Type B pancreatic cell (in vitro differentiated cells): ENCODE measurements at regions not wholly inside any gene's neighbourhood (a gene's known extent, or its start where the extent isn't known, plus 50 kb on each side); places are given as distances from the start of the nearest gene placed in this dataset.

Experiments used
- DNase-seq: peaks from one replicate; pipeline ENCODE4 v3.0.0; 2021; ENCODE audit warnings: mixed read lengths; ENCODE audit not compliant: unreplicated experiment; ENCODE audit errors: extremely low spot score
- H3K27ac Mint-ChIP-seq: 2 replicates; pipeline ENCODE4 v1.8.0; 2021; ENCODE audit warnings: mild to moderate bottlenecking, mixed read lengths
- H3K27me3 Mint-ChIP-seq: 2 replicates; pipeline ENCODE4 v1.8.0; 2021; ENCODE audit warnings: mixed read lengths
- H3K36me3 Mint-ChIP-seq: 2 replicates; pipeline ENCODE4 v1.8.0; 2021; ENCODE audit warnings: mixed read lengths
- H3K4me1 Mint-ChIP-seq: one replicate; pipeline ENCODE4 v1.8.0; 2021; ENCODE audit warnings: mixed read lengths; ENCODE audit not compliant: unreplicated experiment
- H3K4me3 Mint-ChIP-seq: 2 replicates; pipeline ENCODE4 v1.8.0; 2021; ENCODE audit warnings: mild to moderate bottlenecking, mixed read lengths
- H3K9me3 Mint-ChIP-seq: 2 replicates; pipeline ENCODE4 v1.8.0; 2021; ENCODE audit warnings: mixed read lengths
- TF ChIP-seq, protein P1 (sequence below): fragments of 200-600 bp; sonication (generic); conservative IDR thresholded peaks from 2 replicates; pipeline ENCODE4 v1.5.0; 2021; ENCODE audit warnings: antibody characterized with exemption, mild to moderate bottlenecking

DNA sequence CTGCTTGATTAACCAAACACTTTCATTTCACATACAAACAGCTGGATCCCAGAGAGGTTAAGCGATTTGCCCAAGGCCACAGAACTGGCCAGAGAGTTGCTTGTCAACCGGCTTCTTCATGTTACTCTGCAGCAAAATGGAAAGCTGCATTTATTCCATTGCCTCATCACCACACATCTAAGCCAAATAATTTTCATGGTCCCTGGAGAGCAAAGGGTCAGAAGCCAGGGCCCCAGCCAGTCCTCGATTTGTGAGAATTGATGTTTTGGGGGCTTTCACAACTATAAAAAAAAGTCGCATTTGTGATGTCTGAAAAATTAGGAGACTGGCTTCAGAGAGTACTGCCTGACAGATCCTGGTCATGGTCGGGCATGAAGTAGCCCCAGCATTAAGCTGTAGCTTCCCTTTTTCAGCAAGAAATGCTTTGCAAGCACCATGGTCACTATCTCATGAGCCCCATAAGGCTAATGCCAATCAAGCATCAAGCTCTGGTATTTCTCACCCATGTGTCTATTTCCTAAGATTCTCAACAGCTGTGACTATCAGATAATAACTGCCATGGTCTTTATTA is 95.8 kb downstream of the BANF2 start:
- Mint-ChIP-seq H3K27ac (no peak overlapping the region), H3K27me3 (no peaks in the 10 kb centered on the region), H3K4me1 (peaks cover 5% of the 10 kb centered on the region), H3K36me3 (no peaks in the 10 kb centered on the region), H3K9me3 (peaks cover 10% of the 10 kb centered on the region), H3K4me3 (peak overlapping the region; percentile 25)
- TF ChIP-seq, protein P1, sequence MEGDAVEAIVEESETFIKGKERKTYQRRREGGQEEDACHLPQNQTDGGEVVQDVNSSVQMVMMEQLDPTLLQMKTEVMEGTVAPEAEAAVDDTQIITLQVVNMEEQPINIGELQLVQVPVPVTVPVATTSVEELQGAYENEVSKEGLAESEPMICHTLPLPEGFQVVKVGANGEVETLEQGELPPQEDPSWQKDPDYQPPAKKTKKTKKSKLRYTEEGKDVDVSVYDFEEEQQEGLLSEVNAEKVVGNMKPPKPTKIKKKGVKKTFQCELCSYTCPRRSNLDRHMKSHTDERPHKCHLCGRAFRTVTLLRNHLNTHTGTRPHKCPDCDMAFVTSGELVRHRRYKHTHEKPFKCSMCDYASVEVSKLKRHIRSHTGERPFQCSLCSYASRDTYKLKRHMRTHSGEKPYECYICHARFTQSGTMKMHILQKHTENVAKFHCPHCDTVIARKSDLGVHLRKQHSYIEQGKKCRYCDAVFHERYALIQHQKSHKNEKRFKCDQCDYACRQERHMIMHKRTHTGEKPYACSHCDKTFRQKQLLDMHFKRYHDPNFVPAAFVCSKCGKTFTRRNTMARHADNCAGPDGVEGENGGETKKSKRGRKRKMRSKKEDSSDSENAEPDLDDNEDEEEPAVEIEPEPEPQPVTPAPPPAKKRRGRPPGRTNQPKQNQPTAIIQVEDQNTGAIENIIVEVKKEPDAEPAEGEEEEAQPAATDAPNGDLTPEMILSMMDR, result no peak
- DNase-seq, result no peak

DNA sequence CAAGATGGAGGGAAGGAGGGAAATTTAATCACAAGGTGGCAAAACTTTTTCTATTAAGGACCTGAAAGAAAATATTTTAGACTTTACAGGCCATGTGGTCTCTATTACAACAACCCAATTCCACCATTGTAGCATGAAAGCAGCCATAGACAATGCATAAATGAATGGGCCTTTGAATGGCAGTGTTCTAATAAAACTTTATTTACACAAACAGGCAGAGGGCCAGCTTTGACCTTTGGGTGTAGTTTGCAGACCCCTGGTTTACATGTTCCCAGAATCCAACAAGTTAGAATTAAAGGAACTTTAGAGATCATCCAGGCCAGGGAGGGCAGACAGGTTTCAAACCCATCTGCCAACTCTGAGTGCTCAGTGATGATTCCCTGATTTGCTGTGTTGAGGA is 95.2 kb downstream of the BANF2 start:
- Mint-ChIP-seq H3K9me3 (peaks cover 10% of the 10 kb centered on the region), H3K4me1 (peaks cover 5% of the 10 kb centered on the region), H3K4me3 (peak overlapping the region; percentile 25), H3K27ac (no peak overlapping the region), H3K27me3 (no peaks in the 10 kb centered on the region), H3K36me3 (no peaks in the 10 kb centered on the region)
- TF ChIP-seq, protein P1, result no peak
- DNase-seq, result no peak

DNA sequence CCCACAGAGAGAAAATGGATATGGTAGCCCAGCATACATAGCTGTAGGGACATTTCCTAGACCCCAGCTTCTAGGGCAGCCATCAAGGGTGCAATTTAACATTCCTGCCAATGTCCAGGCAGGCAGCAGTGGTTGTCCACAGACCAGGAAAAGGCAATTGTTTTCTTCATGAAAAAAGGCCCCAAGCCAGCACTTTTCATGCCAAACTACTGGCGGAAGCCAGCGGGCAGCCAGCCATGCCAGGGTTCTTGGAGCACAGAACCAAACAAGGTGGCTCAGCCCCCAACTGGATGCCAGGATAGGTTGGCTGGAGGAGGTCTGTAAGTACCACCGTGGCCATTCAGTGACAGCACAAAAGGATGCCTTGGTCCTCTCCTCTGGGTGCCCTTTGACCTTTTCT is 94.6 kb downstream of the BANF2 start:
- Mint-ChIP-seq H3K36me3 (no peaks in the 10 kb centered on the region), H3K27ac (no peak overlapping the region), H3K27me3 (no peaks in the 10 kb centered on the region), H3K4me3 (no peak overlapping the region), H3K9me3 (peaks cover 10% of the 10 kb centered on the region), H3K4me1 (peaks cover 5% of the 10 kb centered on the region)
- TF ChIP-seq, protein P1, result no peak
- no peak for DNase-seq

DNA sequence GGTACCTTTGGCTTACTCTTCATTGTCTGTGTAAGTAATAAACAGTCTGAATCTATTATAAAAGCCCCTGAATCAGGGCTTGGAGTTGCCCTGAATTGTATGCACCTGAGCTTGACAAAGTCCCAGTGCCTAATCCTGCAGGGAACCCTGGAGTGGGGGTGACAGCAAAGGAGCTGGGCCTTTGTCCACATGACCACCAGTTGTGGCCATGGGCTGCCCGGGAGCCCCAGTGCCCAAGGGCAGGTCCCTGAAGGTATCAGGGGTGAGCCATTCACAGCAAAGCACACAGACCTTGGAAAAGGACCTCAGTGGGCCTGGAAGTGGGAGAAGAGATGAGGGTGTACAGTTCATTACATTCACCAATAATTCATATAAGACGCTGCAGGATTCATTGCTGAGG is 94.2 kb downstream of the BANF2 start:
- TF ChIP-seq, protein P1, result no peak
- no peaks in the 10 kb centered on the region for H3K27me3 Mint-ChIP-seq

DNA sequence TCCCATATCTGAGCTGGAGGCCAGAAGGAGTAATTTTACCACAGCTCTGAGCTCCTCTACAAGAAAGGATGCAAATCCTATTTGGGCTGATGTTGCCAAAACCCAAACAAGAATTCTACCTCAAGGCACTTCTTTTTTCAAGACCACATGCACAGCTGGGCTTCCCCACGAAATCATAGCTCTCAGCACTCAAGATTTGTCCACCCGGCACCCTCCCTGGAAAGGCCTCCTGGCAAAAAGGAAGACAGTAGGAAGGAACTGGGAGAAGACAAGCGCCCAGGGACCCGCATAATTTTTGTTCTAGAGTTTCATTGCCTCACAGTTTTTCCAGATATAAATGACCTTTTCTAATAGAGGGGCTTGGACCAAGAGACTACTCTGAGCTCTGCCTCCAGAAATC is 90.5 kb downstream of the BANF2 start:
- no peaks in the 10 kb centered on the region for H3K27me3 Mint-ChIP-seq
- TF ChIP-seq, protein P1, result no peak
- H3K9me3 Mint-ChIP-seq, result no peaks in the 10 kb centered on the region
- H3K36me3 Mint-ChIP-seq, result no peaks in the 10 kb centered on the region
- H3K4me1 Mint-ChIP-seq, result no peaks in the 10 kb centered on the region
- DNase-seq, result no peak
- H3K27ac Mint-ChIP-seq, result no peak overlapping the region
- no peak overlapping the region for H3K4me3 Mint-ChIP-seq

More for the DNA sequence above, 94.2 kb downstream of the BANF2 start:
- no peak for DNase-seq
- Mint-ChIP-seq H3K4me3 (no peak overlapping the region), H3K36me3 (no peaks in the 10 kb centered on the region), H3K27ac (no peak overlapping the region), H3K4me1 (peaks cover 5% of the 10 kb centered on the region), H3K9me3 (peaks cover 9% of the 10 kb centered on the region)

DNA sequence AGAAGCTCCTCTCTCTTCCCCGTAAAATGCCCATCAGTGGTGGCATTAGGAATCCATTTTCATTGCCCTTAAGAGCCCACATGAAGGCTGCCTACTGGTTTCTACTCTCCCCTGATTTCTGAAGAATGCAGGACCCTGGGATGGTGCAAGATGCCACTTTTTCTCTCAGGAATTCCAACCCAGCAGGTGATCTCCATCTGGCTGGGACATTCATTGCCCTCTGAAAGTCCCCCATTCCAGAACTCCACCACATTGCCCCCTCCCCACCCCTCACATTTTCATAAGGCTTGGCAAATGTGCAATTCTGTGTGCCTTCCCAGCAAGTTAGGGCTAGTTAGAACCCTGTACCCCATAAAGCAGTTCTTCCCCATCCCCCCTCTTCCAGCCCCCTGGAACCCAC is 88.0 kb downstream of the BANF2 start:
- Mint-ChIP-seq H3K36me3 (no peaks in the 10 kb centered on the region), H3K4me3 (no peak overlapping the region), H3K9me3 (no peaks in the 10 kb centered on the region), H3K4me1 (no peaks in the 10 kb centered on the region), H3K27me3 (no peaks in the 10 kb centered on the region), H3K27ac (no peak overlapping the region)
- no peak for DNase-seq
- TF ChIP-seq, protein P1, result no peak
